Kidney epithelial cell (primary cell): ENCODE measurements at regions not wholly inside any gene's neighbourhood (a gene's known extent, or its start where the extent isn't known, plus 50 kb on each side); places are given as distances from the start of the nearest gene placed in this dataset.

Experiments used
- DNase-seq: peaks from one replicate; pipeline ENCODE4 v3.0.0-alpha.2; 2010; ENCODE audit warnings: low read depth
- H3K27me3 ChIP-seq: 2 replicates; pipeline ENCODE4 v1.6.0; 2011; ENCODE audit warnings: low read length; ENCODE audit not compliant: control insufficient read depth, insufficient read depth
- H3K36me3 ChIP-seq: 2 replicates; pipeline ENCODE4 v1.5.1; 2011; ENCODE audit warnings: low read length; ENCODE audit not compliant: control insufficient read depth, insufficient read depth
- H3K4me3 ChIP-seq: 2 replicates; pipeline ENCODE4 v1.5.1; 2011; ENCODE audit warnings: low read depth, mild to moderate bottlenecking, control low read depth, low read length
- CTCF ChIP-seq: IDR thresholded peaks from 2 replicates; pipeline ENCODE4 v1.5.1; 2011; ENCODE audit warnings: mild to moderate bottlenecking, moderate library complexity, low read length, control low read depth, inconsistent platforms; ENCODE audit not compliant: insufficient read depth, poor library complexity, severe bottlenecking

- Histone ChIP-seq H3K27me3 (no peaks in the 10 kb centered on the region), H3K36me3 (no peaks in the 10 kb centered on the region), H3K4me3 (no peak overlapping the region)
- TF ChIP-seq CTCF = no peak
- DNase-seq = no peak
Observed at GRCh38 chr2:150389447-150389846, 98.0 kb downstream of the RND3 start.

- DNase-seq = no peak
- H3K27me3 ChIP-seq = no peaks in the 10 kb centered on the region
- TF ChIP-seq CTCF = no peak
- no peak overlapping the region for H3K4me3 ChIP-seq
- H3K36me3 ChIP-seq = no peaks in the 10 kb centered on the region
Observed at GRCh38 chr2:150388289-150388625, 99.2 kb downstream of the RND3 start.

- Histone ChIP-seq H3K36me3 (no peaks in the 10 kb centered on the region), H3K27me3 (no peaks in the 10 kb centered on the region), H3K4me3 (no peak overlapping the region)
- DNase-seq = no peak
- TF ChIP-seq CTCF = no peak
Observed at GRCh38 chr2:150387586-150388288, 99.7 kb downstream of the RND3 start.

GRCh38 chr2:150385211-150385610, 102.3 kb downstream of the RND3 start:
- no peaks in the 10 kb centered on the region for H3K36me3 ChIP-seq
- TF ChIP-seq CTCF = no peak
- no peak overlapping the region for H3K4me3 ChIP-seq
- DNase-seq = no peak
- no peaks in the 10 kb centered on the region for H3K27me3 ChIP-seq

- no peak for DNase-seq
- H3K4me3 ChIP-seq = no peak overlapping the region
- no peaks in the 10 kb centered on the region for H3K27me3 ChIP-seq
- no peak for TF ChIP-seq CTCF
- no peaks in the 10 kb centered on the region for H3K36me3 ChIP-seq
Observed at GRCh38 chr2:150383587-150383986, 103.9 kb downstream of the RND3 start.

- no peak for TF ChIP-seq CTCF
- Histone ChIP-seq H3K36me3 (no peaks in the 10 kb centered on the region), H3K4me3 (no peak overlapping the region), H3K27me3 (no peaks in the 10 kb centered on the region)
- no peak for DNase-seq
Observed at GRCh38 chr2:150379166-150379565, 108.3 kb downstream of the RND3 start.
